ENCODE measurements at regions not wholly inside any gene's neighbourhood (a gene's known extent, or its start where the extent isn't known, plus 50 kb on each side); places are given as distances from the start of the nearest gene placed in this dataset.

- TF ChIP-seq YY1 (IDR thresholded peaks at IDR 0.05; ENCODE audit: insufficient read depth, insufficient read length), result no peak
- TF ChIP-seq SUZ12 (IDR thresholded peaks at IDR 0.05; ENCODE audit: extremely low read depth, insufficient read depth, insufficient read length), result no peak
Observed at GRCh38 chr13:62060570-62060969, 644.9 kb upstream of the PCDH20 start.
